SK-MEL-5 (cell line): ENCODE measurements at regions not wholly inside any gene's neighbourhood (a gene's known extent, or its start where the extent isn't known, plus 50 kb on each side); places are given as distances from the start of the nearest gene placed in this dataset.

Experiments
- DNase-seq: peaks from one replicate; pipeline ENCODE4 v3.0.0-alpha.2; 2016; ENCODE audit warnings: low read depth, low spot score
- in situ Hi-C: cut with HindIII; loops from 2 replicates; pipeline ENCODE4 v1.10.0; 2016; ENCODE audit warnings: low sequenced_read_pairs, high pct_unique_total_duplicates, low pct_unique_long_range_greater_than_20kb

- no peak for DNase-seq
- in situ Hi-C loops, result no loop called here
These were observed 50.4 kb upstream of the NEDD9 start for GRCh38 chr6:11282875-11283274.
